K562 (cell line): ENCODE measurements at regions not wholly inside any gene's neighbourhood (a gene's known extent, or its start where the extent isn't known, plus 50 kb on each side); places are given as distances from the start of the nearest gene placed in this dataset.

Experiments used
- ATAC-seq: fragments of 200-7000 bp; cut with Tn5 transposase; 3 replicates; pipeline ENCODE4 v1.9.1; 2020; ENCODE audit warnings: moderate library complexity
- BruUV-seq: library from RNA; stranded (reverse); fragments of 400-500 nt; replicated peaks from 2 replicates; lab custom pipeline; 2021; lab: Mats Ljungman, UMichigan
- CTCF ChIA-PET: fragments of 300-600 bp; formaldehyde crosslinking; extraction: SDS; loops from one replicate; lab custom pipeline; 2021; ENCODE audit warnings: low intra/inter-chr PET ratio; lab: Yijun Ruan, JAX
- POLR2A ChIA-PET: fragments of 300-600, 350-650 bp; sonication (Branson Sonifier 250); formaldehyde crosslinking; extraction: SDS; loops from one replicate; lab custom pipeline; 2021; ENCODE audit warnings: antibody characterized with exemption, inconsistent platforms; lab: Yijun Ruan, JAX
- DNase-seq, 4 experiments: peaks; one replicate each; pipeline versions ENCODE4 v3.0.0 to v3.0.0-alpha.2; 2011 to 2018; ENCODE audit warnings: low spot score in 3 of 4, mixed read lengths in 3 of 4; ENCODE audit errors: extremely low read depth in 1 of 4
- FAIRE-seq: peaks from 2 replicates; lab custom pipeline; 2011; peaks lifted over from hg19 to GRCh38; lab: Jason Lieb, UNC
- H2AFZ ChIP-seq: 2 replicates; pipeline ENCODE4 v1.6.0; 2011; ENCODE audit warnings: low read depth, low read length, control low read depth, inconsistent platforms
- H3K27ac ChIP-seq: fragments of 200-600 bp; 3 replicates; pipeline ENCODE4 v1.8.0; 2011; ENCODE audit warnings: low read depth, mild to moderate bottlenecking, control low read depth, inconsistent platforms, low read length, moderate library complexity, mixed read lengths; ENCODE audit errors: extremely low read depth
- H3K27me3 ChIP-seq, 2 experiments: fragments of 300-600 bp in 1 of 2; 2 replicates in 1 of 2; 3 replicates in 1 of 2; pipeline versions ENCODE4 v1.6.0 to v1.8.0; 2011; ENCODE audit warnings: inconsistent platforms in 2 of 2, low read length in 2 of 2, mild to moderate bottlenecking in 1 of 2, mixed read lengths in 1 of 2, moderate library complexity in 1 of 2; ENCODE audit not compliant: control insufficient read depth in 2 of 2, insufficient read depth in 2 of 2
- H3K36me3 ChIP-seq: fragments of 300-600 bp; 3 replicates; pipeline ENCODE4 v1.8.0; 2011; ENCODE audit warnings: mild to moderate bottlenecking, low read length, inconsistent platforms; ENCODE audit not compliant: control insufficient read depth, insufficient read depth
- H3K4me1 ChIP-seq, 2 experiments: fragments of 200-600 bp in 1 of 2; replicated peaks in 1 of 2; 2 replicates in 1 of 2; 3 replicates in 1 of 2; pipeline versions ENCODE4 v1.5.1 to v1.8.0; 2011; ENCODE audit warnings: inconsistent platforms in 2 of 2, low read length in 2 of 2, mild to moderate bottlenecking in 1 of 2, mixed read lengths in 1 of 2, moderate library complexity in 1 of 2; ENCODE audit not compliant: control insufficient read depth in 2 of 2, insufficient read depth in 2 of 2
- H3K4me2 ChIP-seq: 2 replicates; pipeline ENCODE4 v1.6.1; 2011; ENCODE audit warnings: low read length, control low read depth, inconsistent platforms, mixed read lengths; ENCODE audit not compliant: insufficient read depth
- H3K4me3 ChIP-seq: fragments of 200-600 bp; sonication (generic), shearing (Covaris generic); 2 replicates; pipeline ENCODE4 v1.5.1; 2016; ENCODE audit warnings: control low read depth, inconsistent platforms
- H3K79me2 ChIP-seq: fragments of 200-600 bp; 3 replicates; pipeline ENCODE4 v1.8.0; 2011; ENCODE audit warnings: low read length, inconsistent platforms; ENCODE audit not compliant: control insufficient read depth, insufficient read depth
- H3K9ac ChIP-seq, 2 experiments: 2 replicates each; pipeline versions ENCODE4 v1.6.0 to v1.6.1; 2011; ENCODE audit warnings: low read depth in 2 of 2, low read length in 2 of 2, control low read depth in 1 of 2, inconsistent platforms in 1 of 2, mild to moderate bottlenecking in 1 of 2, mixed read lengths in 1 of 2; ENCODE audit not compliant: insufficient read depth in 1 of 2
- H3K9me1 ChIP-seq: one replicate; pipeline ENCODE4 v1.6.0; 2011; ENCODE audit warnings: inconsistent platforms, mild to moderate bottlenecking, low read length, moderate library complexity; ENCODE audit not compliant: control insufficient read depth, insufficient read depth
- H3K9me3 ChIP-seq: replicated peaks from 2 replicates; pipeline ENCODE4 v1.5.1; 2011; ENCODE audit warnings: low read depth, low read length, inconsistent platforms; ENCODE audit not compliant: control insufficient read depth, insufficient read depth
- H4K20me1 ChIP-seq: replicated peaks from 2 replicates; pipeline ENCODE4 v1.6.1; 2011; ENCODE audit warnings: low read length, inconsistent platforms, mixed read lengths; ENCODE audit not compliant: control insufficient read depth, insufficient read depth
- HSF4 ChIP-seq: fragments of 250-450 bp; sonication (Bioruptor Pico); IDR thresholded peaks from 2 replicates; pipeline ENCODE4 v2.1.2; 2022; ENCODE audit warnings: mild to moderate bottlenecking, moderate library complexity, borderline replicate concordance
- ZNF668 ChIP-seq: fragments of 250-450 bp; sonication (Bioruptor Pico); IDR thresholded peaks from 2 replicates; pipeline ENCODE4 v1.8.0; 2022; ENCODE audit warnings: mild to moderate bottlenecking, inconsistent platforms
- WGBS: fragments of 100-300 bp; shearing (Covaris generic); methylation state at CpG from one replicate; pipeline ENCODE4 v1.1.6; 2016; ENCODE audit warnings: low coverage, mixed read lengths; ENCODE audit not compliant: insufficient coverage; ENCODE audit errors: missing lambda C conversion rate; 5-methylcytosine and 5-hydroxymethylcytosine counted together
- in situ Hi-C: fragments of 300-500 bp; cut with MboI; formaldehyde crosslinking; loops from 4 replicates; pipeline ENCODE4 v1.15.0; 2018; ENCODE audit warnings: inconsistent platforms, mixed read lengths
- intact Hi-C: fragments of 100-400 bp; cut with micrococcal nuclease; formaldehyde crosslinking; loops from 2 replicates; pipeline ENCODE4 v1.14.2; 2022
- TF ChIP-seq, protein P1 (sequence below), 2 experiments: fragments of 450-650 bp in 1 of 2; sonication (generic) in 1 of 2; formaldehyde crosslinking in 1 of 2; IDR thresholded peaks in 1 of 2; conservative IDR thresholded peaks in 1 of 2; 2 replicates each; pipeline versions ENCODE4 v1.6.1 to v1.8.1; 2016 to 2023; ENCODE audit warnings: mild to moderate bottlenecking in 2 of 2, moderate library complexity in 2 of 2, inconsistent platforms in 1 of 2, missing genetic modification reagents in 1 of 2
- TF ChIP-seq, protein P2 (sequence below): fragments of 200-800 bp; sonication (Bioruptor generic); IDR thresholded peaks from 2 replicates; pipeline ENCODE4 v1.6.1; 2017; ENCODE audit warnings: missing genetic modification characterization, missing compliant biosample characterization

DNA sequence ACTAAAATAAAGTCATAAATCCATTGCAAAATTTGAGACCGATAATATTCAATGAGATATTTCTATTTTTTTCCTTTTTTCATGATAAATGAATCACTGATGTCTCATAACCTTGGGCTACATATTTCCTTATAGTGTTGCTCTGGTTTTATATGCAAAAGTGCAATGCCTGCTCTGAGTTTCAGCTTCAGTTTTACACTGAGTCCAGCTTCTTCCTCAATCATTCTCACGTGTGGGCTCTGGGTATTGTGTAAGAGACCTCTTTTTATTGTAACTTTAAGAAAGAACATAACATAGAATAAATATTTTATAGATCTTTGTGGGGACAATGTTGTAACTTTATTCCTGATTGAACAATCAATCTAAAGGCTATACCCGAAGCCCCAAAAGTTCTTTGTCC, 280.2 kb upstream of the EDNRB start:
- ChIA-PET CTCF (no interaction called here), POLR2A (no interaction called here)
- BruUV-seq = no TSS peak
- H3K27me3 ChIP-seq = no peaks in the 10 kb centered on the region
- no peaks in the 10 kb centered on the region for H3K79me2 ChIP-seq
- intact Hi-C loops (no loop called here), in situ Hi-C loops (no loop called here)
- H2AFZ ChIP-seq = no peak overlapping the region
- no peak for ATAC-seq
- no peak for FAIRE-seq
- WGBS = 3% methylated on average over 3 of the region's 3 CpGs
- no peaks in the 10 kb centered on the region for H4K20me1 ChIP-seq
- no peak overlapping the region for H3K4me3 ChIP-seq
- H3K9ac ChIP-seq = no peak overlapping the region
- no peak overlapping the region for H3K4me2 ChIP-seq
- H3K9me3 ChIP-seq = no peaks in the 10 kb centered on the region
- H3K27ac ChIP-seq = no peak overlapping the region
- H3K36me3 ChIP-seq = no peaks in the 10 kb centered on the region
- TF ChIP-seq ZNF668 (CRISPR knock-in tag) (no peak), HSF4 (CRISPR knock-in tag) (no peak)
- TF ChIP-seq, protein P1, sequence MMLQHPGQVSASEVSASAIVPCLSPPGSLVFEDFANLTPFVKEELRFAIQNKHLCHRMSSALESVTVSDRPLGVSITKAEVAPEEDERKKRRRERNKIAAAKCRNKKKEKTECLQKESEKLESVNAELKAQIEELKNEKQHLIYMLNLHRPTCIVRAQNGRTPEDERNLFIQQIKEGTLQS (IDR thresholded peaks at IDR 0.05) = no peak
- TF ChIP-seq, protein P1 (CRISPR knock-in tag; conservative IDR thresholded peaks at IDR 0.05) = no peak
- TF ChIP-seq, protein P2, sequence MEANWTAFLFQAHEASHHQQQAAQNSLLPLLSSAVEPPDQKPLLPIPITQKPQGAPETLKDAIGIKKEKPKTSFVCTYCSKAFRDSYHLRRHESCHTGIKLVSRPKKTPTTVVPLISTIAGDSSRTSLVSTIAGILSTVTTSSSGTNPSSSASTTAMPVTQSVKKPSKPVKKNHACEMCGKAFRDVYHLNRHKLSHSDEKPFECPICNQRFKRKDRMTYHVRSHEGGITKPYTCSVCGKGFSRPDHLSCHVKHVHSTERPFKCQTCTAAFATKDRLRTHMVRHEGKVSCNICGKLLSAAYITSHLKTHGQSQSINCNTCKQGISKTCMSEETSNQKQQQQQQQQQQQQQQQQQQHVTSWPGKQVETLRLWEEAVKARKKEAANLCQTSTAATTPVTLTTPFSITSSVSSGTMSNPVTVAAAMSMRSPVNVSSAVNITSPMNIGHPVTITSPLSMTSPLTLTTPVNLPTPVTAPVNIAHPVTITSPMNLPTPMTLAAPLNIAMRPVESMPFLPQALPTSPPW (CRISPR knock-in tag) = no peak
- H3K4me1 ChIP-seq = no peaks in the 10 kb centered on the region
- DNase-seq = no peak
- H3K9me1 ChIP-seq = no peaks in the 10 kb centered on the region
